ENCODE measurements at regions not wholly inside any gene's neighbourhood (a gene's known extent, or its start where the extent isn't known, plus 50 kb on each side); places are given as distances from the start of the nearest gene placed in this dataset.

DNA sequence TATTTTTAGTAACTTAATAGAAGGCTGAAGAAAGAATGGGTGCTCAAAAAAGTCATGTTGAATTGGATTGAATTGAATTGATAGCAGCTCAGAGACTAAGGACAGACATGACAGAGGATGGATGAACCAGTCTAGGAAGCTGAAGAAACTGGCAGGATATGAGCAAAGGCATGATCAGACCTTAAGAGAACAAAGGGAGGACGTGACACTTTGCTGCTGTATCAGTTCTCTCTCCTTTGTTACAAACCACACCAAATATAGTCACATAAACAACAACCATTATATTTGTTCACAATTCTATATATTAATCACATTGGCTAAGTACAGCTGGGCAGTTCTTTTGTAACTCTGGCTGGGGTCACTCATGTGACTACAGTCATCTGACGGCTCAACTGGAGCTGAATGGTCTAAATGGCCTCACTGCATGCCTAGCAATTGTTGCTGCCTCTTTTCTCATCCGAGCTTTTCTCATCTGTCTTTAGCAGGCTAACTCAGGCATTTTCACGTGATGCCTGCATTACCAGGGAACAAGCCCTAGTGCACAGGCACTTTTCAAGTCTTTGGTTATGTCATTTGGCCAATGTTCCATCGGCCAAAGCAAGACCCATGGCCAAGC, 355.0 kb downstream of the ETNK1 start:
- TF ChIP-seq, protein P1, sequence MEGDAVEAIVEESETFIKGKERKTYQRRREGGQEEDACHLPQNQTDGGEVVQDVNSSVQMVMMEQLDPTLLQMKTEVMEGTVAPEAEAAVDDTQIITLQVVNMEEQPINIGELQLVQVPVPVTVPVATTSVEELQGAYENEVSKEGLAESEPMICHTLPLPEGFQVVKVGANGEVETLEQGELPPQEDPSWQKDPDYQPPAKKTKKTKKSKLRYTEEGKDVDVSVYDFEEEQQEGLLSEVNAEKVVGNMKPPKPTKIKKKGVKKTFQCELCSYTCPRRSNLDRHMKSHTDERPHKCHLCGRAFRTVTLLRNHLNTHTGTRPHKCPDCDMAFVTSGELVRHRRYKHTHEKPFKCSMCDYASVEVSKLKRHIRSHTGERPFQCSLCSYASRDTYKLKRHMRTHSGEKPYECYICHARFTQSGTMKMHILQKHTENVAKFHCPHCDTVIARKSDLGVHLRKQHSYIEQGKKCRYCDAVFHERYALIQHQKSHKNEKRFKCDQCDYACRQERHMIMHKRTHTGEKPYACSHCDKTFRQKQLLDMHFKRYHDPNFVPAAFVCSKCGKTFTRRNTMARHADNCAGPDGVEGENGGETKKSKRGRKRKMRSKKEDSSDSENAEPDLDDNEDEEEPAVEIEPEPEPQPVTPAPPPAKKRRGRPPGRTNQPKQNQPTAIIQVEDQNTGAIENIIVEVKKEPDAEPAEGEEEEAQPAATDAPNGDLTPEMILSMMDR (IDR thresholded peaks at IDR 0.05): no peak
- no peak for TF ChIP-seq POLR2A (IDR thresholded peaks at IDR 0.05)

Measured in testis (tissue), 2 donors.